Upper lobe of right lung (tissue), 1 donor: ENCODE measurements at regions not wholly inside any gene's neighbourhood (a gene's known extent, or its start where the extent isn't known, plus 50 kb on each side); places are given as distances from the start of the nearest gene placed in this dataset.

Experiments
- ATAC-seq: fragments of 200-7000 bp; cut with Tn5 transposase; one replicate; pipeline ENCODE4 v1.9.1; 2020; ENCODE audit warnings: mild to moderate bottlenecking, moderate library complexity
- DNase-seq: peaks from one replicate; pipeline ENCODE4 v3.0.0-alpha.2; 2020
- H3K27ac ChIP-seq: fragments of 200-600 bp; one replicate; pipeline ENCODE4 v1.8.0; 2022
- H3K27me3 ChIP-seq: fragments of 200-600 bp; one replicate; pipeline ENCODE4 v1.8.0; 2022; ENCODE audit warnings: mild to moderate bottlenecking
- H3K36me3 ChIP-seq: fragments of 200-600 bp; one replicate; pipeline ENCODE4 v1.8.0; 2022
- H3K4me1 ChIP-seq: fragments of 200-600 bp; one replicate; pipeline ENCODE4 v1.8.0; 2022
- H3K4me3 ChIP-seq: fragments of 200-600 bp; one replicate; pipeline ENCODE4 v1.8.0; 2022; ENCODE audit warnings: mild to moderate bottlenecking
- H3K9me3 ChIP-seq: fragments of 200-600 bp; one replicate; pipeline ENCODE4 v1.8.0; 2022
- CTCF ChIP-seq: fragments of 200-600 bp; IDR thresholded peaks from one replicate; pipeline ENCODE4 v1.8.0; 2022; ENCODE audit warnings: antibody characterized with exemption
- intact Hi-C: fragments of 100-400 bp; cut with DNase I; formaldehyde crosslinking; loops from one replicate; pipeline ENCODE4 v1.11.0; 2022
- donor health status: DM: no; HTN: yes; CAD: no; lungs with severe emphysema.

GRCh38 chr18:24678626-24679025 is 218.2 kb downstream of the HRH4 start:
- ATAC-seq, result no peak
- H3K27me3 ChIP-seq, result no peaks in the 10 kb centered on the region
- TF ChIP-seq CTCF, result no peak

GRCh38 chr18:24679062-24679461 is 218.6 kb downstream of the HRH4 start:
- no peak overlapping the region for H3K4me3 ChIP-seq
- DNase-seq (no peak), ATAC-seq (no peak)
- no peaks in the 10 kb centered on the region for H3K9me3 ChIP-seq
- TF ChIP-seq CTCF, result no peak
- H3K27ac ChIP-seq, result no peak overlapping the region
- H3K4me1 ChIP-seq, result no peaks in the 10 kb centered on the region
- no peaks in the 10 kb centered on the region for H3K27me3 ChIP-seq
- intact Hi-C loops, result no loop called here
- no peaks in the 10 kb centered on the region for H3K36me3 ChIP-seq

More at GRCh38 chr18:24678626-24679025, 218.2 kb downstream of the HRH4 start:
- Histone ChIP-seq H3K36me3 (no peaks in the 10 kb centered on the region), H3K27ac (no peak overlapping the region), H3K9me3 (no peaks in the 10 kb centered on the region), H3K4me1 (no peaks in the 10 kb centered on the region), H3K4me3 (no peak overlapping the region)
- no peak for DNase-seq
- intact Hi-C loops, result no loop called here

- H3K9me3 ChIP-seq, result no peaks in the 10 kb centered on the region
- H3K27me3 ChIP-seq, result no peaks in the 10 kb centered on the region
- intact Hi-C loops, result no loop called here
- no peak overlapping the region for H3K27ac ChIP-seq
- no peak for DNase-seq
- no peaks in the 10 kb centered on the region for H3K4me1 ChIP-seq
- TF ChIP-seq CTCF, result no peak
- no peaks in the 10 kb centered on the region for H3K36me3 ChIP-seq
- no peak overlapping the region for H3K4me3 ChIP-seq
- ATAC-seq, result no peak
Measured at GRCh38 chr18:24683925-24684324, 223.5 kb downstream of the HRH4 start.

- Histone ChIP-seq H3K4me3 (no peak overlapping the region), H3K27ac (no peak overlapping the region), H3K27me3 (no peaks in the 10 kb centered on the region), H3K4me1 (no peaks in the 10 kb centered on the region), H3K9me3 (no peaks in the 10 kb centered on the region), H3K36me3 (no peaks in the 10 kb centered on the region)
- DNase-seq (no peak), ATAC-seq (no peak)
- no peak for TF ChIP-seq CTCF
- intact Hi-C loops, result no loop called here
Measured at GRCh38 chr18:24685254-24685959, 225.0 kb downstream of the HRH4 start.

- DNase-seq (no peak), ATAC-seq (no peak)
- Histone ChIP-seq H3K9me3 (no peaks in the 10 kb centered on the region), H3K27ac (no peak overlapping the region), H3K36me3 (no peaks in the 10 kb centered on the region), H3K4me3 (no peak overlapping the region), H3K4me1 (no peaks in the 10 kb centered on the region), H3K27me3 (no peaks in the 10 kb centered on the region)
- intact Hi-C loops, result no loop called here
- no peak for TF ChIP-seq CTCF
Measured at GRCh38 chr18:24695168-24695567, 234.7 kb downstream of the HRH4 start.

GRCh38 chr18:24702001-24702515 is 241.6 kb downstream of the HRH4 start:
- H3K9me3 ChIP-seq, result no peaks in the 10 kb centered on the region
- H3K27me3 ChIP-seq, result no peaks in the 10 kb centered on the region
- no peak for ATAC-seq
- H3K4me3 ChIP-seq, result no peak overlapping the region
- intact Hi-C loops, result no loop called here
- no peak for DNase-seq
- no peaks in the 10 kb centered on the region for H3K4me1 ChIP-seq
- no peak overlapping the region for H3K27ac ChIP-seq
- no peaks in the 10 kb centered on the region for H3K36me3 ChIP-seq
- no peak for TF ChIP-seq CTCF
